ENCODE measurements at regions not wholly inside any gene's neighbourhood (a gene's known extent, or its start where the extent isn't known, plus 50 kb on each side); places are given as distances from the start of the nearest gene placed in this dataset.

DNA sequence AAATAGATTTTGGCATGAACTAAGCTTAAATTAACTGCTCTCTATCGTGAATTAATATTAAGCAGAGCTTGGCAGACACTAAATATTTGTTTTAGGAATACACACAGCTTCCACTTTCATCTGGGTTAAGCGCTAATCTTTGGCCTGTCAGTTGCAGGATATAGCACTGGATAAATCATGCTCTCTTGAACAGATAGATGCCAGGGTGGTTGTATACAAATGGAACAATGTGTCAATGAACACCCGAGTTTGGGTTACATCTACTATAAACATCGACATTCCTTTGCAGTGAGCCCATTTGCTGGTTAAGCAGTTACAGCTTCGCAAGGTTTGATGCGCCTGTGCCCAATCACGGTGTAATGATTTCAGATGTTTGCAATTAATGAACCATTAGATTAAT is 338.2 kb upstream of the ZFP64 start:
- H3K27me3 ChIP-seq (ENCODE audit: insufficient read depth, low read length, poor library complexity), result peaks cover 13% of the 10 kb centered on the region
- no peak overlapping the region for H3K4me2 ChIP-seq (ENCODE audit: insufficient read depth, low read length)
- TF ChIP-seq CTCF (IDR thresholded peaks at IDR 0.05; ENCODE audit: borderline replicate concordance, extremely low read depth, low read length, poor library complexity, severe bottlenecking) (no peak), EZH2 (IDR thresholded peaks at IDR 0.05; ENCODE audit: borderline replicate concordance, low read depth, low read length, severe bottlenecking) (no peak)
- H2AFZ ChIP-seq (ENCODE audit: low read depth, low read length), result no peak overlapping the region
- ATAC-seq (ENCODE audit: insufficient read depth, low read depth) (no peak), DNase-seq (no peak)
- H3K27ac ChIP-seq (ENCODE audit: low read length), result no peak overlapping the region
- no peak overlapping the region for H3K4me3 ChIP-seq (ENCODE audit: low read depth in 1 of 2, low read length in 2 of 2)
- no peaks in the 10 kb centered on the region for H3K79me2 ChIP-seq (ENCODE audit: insufficient read depth, low read length)
- H3K9me3 ChIP-seq (ENCODE audit: insufficient read depth, low read length, severe bottlenecking), result no peaks in the 10 kb centered on the region
- no peaks in the 10 kb centered on the region for H3K4me1 ChIP-seq (ENCODE audit: insufficient read depth, low read length)
- no peaks in the 10 kb centered on the region for H4K20me1 ChIP-seq (ENCODE audit: insufficient read depth, low read length)
- no peaks in the 10 kb centered on the region for H3K36me3 ChIP-seq (ENCODE audit: insufficient read depth, low read length)
- no peak overlapping the region for H3K9ac ChIP-seq (ENCODE audit: low read depth, low read length)

DNA sequence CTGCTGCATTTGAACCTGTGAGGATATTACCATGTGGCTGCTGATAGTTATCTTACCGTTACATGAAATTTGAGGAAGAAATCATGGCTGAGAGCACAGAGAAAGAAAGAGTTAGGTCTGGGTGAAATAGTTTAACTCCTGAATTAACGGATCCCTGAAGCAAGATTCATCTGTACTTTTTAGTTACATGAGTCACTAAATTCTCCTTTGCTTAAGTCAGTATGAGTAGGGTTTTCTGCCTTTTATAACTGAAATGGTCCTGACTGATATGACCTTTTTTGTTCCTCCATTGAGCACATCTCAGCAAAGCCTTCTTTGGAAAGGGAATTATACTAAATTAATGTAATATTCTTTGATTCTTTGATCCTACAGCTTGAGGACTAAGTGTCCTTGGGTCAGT is 333.3 kb upstream of the ZFP64 start:
- H3K36me3 ChIP-seq (ENCODE audit: insufficient read depth, low read length), result no peaks in the 10 kb centered on the region
- no peak overlapping the region for H3K9ac ChIP-seq (ENCODE audit: low read depth, low read length)
- no peak for TF ChIP-seq CTCF (IDR thresholded peaks at IDR 0.05; ENCODE audit: borderline replicate concordance, extremely low read depth, low read length, poor library complexity, severe bottlenecking)
- no peak for TF ChIP-seq EZH2 (IDR thresholded peaks at IDR 0.05; ENCODE audit: borderline replicate concordance, low read depth, low read length, severe bottlenecking)
- H3K4me2 ChIP-seq (ENCODE audit: insufficient read depth, low read length), result no peak overlapping the region
- no peaks in the 10 kb centered on the region for H4K20me1 ChIP-seq (ENCODE audit: insufficient read depth, low read length)
- H3K79me2 ChIP-seq (ENCODE audit: insufficient read depth, low read length), result no peaks in the 10 kb centered on the region
- peaks cover 11% of the 10 kb centered on the region for H3K27me3 ChIP-seq (ENCODE audit: insufficient read depth, low read length, poor library complexity)
- H3K27ac ChIP-seq (ENCODE audit: low read length), result no peak overlapping the region
- H3K4me3 ChIP-seq (ENCODE audit: low read depth in 1 of 2, low read length in 2 of 2), result no peak overlapping the region
- no peaks in the 10 kb centered on the region for H3K4me1 ChIP-seq (ENCODE audit: insufficient read depth, low read length)
- ATAC-seq (ENCODE audit: insufficient read depth, low read depth) (no peak), DNase-seq (no peak)
- H2AFZ ChIP-seq (ENCODE audit: low read depth, low read length), result no peak overlapping the region
- H3K9me3 ChIP-seq (ENCODE audit: insufficient read depth, low read length, severe bottlenecking), result no peaks in the 10 kb centered on the region

GRCh38 chr20:52518735-52519134 is 327.2 kb upstream of the ZFP64 start:
- DNase-seq, result no peak
- ATAC-seq (ENCODE audit: insufficient read depth, low read depth), result no peak
- no peak overlapping the region for H3K4me2 ChIP-seq (ENCODE audit: insufficient read depth, low read length)

More at GRCh38 chr20:52518735-52519134, 327.2 kb upstream of the ZFP64 start:
- no peaks in the 10 kb centered on the region for H3K9me3 ChIP-seq (ENCODE audit: insufficient read depth, low read length, severe bottlenecking)
- H3K4me3 ChIP-seq (ENCODE audit: low read depth in 1 of 2, low read length in 2 of 2), result no peak overlapping the region
- no peak overlapping the region for H3K27ac ChIP-seq (ENCODE audit: low read length)
- no peaks in the 10 kb centered on the region for H3K36me3 ChIP-seq (ENCODE audit: insufficient read depth, low read length)
- peaks cover 5% of the 10 kb centered on the region for H3K27me3 ChIP-seq (ENCODE audit: insufficient read depth, low read length, poor library complexity)
- TF ChIP-seq EZH2 (IDR thresholded peaks at IDR 0.05; ENCODE audit: borderline replicate concordance, low read depth, low read length, severe bottlenecking) (no peak), CTCF (IDR thresholded peaks at IDR 0.05; ENCODE audit: borderline replicate concordance, extremely low read depth, low read length, poor library complexity, severe bottlenecking) (no peak)
- H3K4me1 ChIP-seq (ENCODE audit: insufficient read depth, low read length), result no peaks in the 10 kb centered on the region
- no peaks in the 10 kb centered on the region for H4K20me1 ChIP-seq (ENCODE audit: insufficient read depth, low read length)
- H3K9ac ChIP-seq (ENCODE audit: low read depth, low read length), result no peak overlapping the region
- no peaks in the 10 kb centered on the region for H3K79me2 ChIP-seq (ENCODE audit: insufficient read depth, low read length)
- no peak overlapping the region for H2AFZ ChIP-seq (ENCODE audit: low read depth, low read length)
